ENCODE measurements at regions not wholly inside any gene's neighbourhood (a gene's known extent, or its start where the extent isn't known, plus 50 kb on each side); places are given as distances from the start of the nearest gene placed in this dataset.

DNA sequence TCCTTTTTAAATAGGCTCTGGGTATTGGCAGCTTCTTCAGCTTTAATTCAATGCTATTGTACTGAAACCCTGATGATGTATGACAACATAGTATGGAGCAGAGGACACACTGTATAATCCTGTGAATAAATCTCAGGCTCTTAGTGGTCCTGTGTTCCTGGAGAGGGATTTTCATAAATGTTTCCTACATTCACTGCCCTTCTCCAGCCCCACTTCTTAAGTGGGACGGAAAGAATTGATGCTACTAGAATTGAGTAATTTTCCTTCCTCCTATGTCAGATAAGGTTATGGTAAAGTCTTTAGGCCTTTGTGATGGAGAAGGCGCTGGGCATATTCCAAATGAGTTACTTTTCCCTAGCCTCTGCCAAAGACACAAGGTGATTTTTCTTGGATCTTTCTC is 779.4 kb downstream of the TNS3 start:
- no peaks in the 10 kb centered on the region for H3K36me3 Mint-ChIP-seq
- no peak for ATAC-seq (ENCODE audit: low read depth)

DNA sequence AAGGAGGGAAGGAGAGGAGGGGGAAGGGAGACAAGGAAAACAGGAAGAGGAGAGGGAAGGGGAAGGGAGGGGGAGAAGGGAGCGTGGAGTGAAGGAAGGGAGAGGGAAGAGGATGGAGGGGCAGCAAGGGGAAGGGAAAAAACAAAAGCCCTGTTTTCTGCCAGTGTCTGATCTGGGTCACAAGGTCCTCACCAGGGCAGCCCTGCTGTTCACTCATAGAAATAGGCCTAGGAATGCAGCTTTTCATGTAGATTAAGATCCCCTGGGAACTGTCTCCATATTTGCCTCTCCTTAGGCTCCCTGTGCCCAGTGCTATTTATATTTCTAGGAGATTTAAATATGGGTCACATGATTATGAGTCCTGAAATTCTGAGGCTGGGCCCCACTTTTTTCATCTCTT is 790.7 kb downstream of the TNS3 start:
- POLR2A ChIA-PET: no interaction called here
- no peak overlapping the region for H3K27ac Mint-ChIP-seq
- no peaks in the 10 kb centered on the region for H3K4me1 Mint-ChIP-seq
- no peaks in the 10 kb centered on the region for H3K9me3 Mint-ChIP-seq
- H3K4me3 Mint-ChIP-seq: no peak overlapping the region
- no peaks in the 10 kb centered on the region for H3K27me3 Mint-ChIP-seq
- no peaks in the 10 kb centered on the region for H3K36me3 Mint-ChIP-seq
- no peak for ATAC-seq (ENCODE audit: low read depth)
- DNase-seq: no peak

More for the DNA sequence above, 779.4 kb downstream of the TNS3 start:
- Mint-ChIP-seq H3K4me3 (no peak overlapping the region), H3K4me1 (no peaks in the 10 kb centered on the region), H3K27me3 (no peaks in the 10 kb centered on the region), H3K27ac (no peak overlapping the region), H3K9me3 (peaks cover 2% of the 10 kb centered on the region)
- POLR2A ChIA-PET: no interaction called here
- DNase-seq: no peak

DNA sequence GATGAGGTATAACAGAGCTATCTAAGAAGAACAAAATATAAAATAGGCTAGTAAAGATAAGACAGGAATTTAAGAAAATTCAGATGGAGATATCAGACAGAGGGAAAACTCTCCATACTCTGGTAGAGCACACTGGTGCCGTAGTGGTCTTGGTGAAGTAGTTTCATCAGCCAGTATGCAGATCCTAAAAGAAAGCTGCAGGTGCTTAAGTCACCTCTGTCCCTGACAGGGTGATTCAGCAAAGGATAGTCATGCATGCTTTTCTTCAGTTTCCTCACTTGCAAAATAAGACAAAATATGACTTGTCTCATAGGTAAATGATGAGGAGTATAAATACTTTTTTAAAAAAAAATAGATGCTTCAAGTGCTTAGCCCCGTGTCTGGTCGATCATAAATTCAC is 794.9 kb downstream of the TNS3 start:
- Mint-ChIP-seq H3K36me3 (no peaks in the 10 kb centered on the region), H3K27ac (no peak overlapping the region), H3K27me3 (no peaks in the 10 kb centered on the region), H3K4me3 (no peak overlapping the region), H3K4me1 (no peaks in the 10 kb centered on the region), H3K9me3 (no peaks in the 10 kb centered on the region)
- no peak for ATAC-seq (ENCODE audit: low read depth)
- POLR2A ChIA-PET: no interaction called here
- DNase-seq: no peak

DNA sequence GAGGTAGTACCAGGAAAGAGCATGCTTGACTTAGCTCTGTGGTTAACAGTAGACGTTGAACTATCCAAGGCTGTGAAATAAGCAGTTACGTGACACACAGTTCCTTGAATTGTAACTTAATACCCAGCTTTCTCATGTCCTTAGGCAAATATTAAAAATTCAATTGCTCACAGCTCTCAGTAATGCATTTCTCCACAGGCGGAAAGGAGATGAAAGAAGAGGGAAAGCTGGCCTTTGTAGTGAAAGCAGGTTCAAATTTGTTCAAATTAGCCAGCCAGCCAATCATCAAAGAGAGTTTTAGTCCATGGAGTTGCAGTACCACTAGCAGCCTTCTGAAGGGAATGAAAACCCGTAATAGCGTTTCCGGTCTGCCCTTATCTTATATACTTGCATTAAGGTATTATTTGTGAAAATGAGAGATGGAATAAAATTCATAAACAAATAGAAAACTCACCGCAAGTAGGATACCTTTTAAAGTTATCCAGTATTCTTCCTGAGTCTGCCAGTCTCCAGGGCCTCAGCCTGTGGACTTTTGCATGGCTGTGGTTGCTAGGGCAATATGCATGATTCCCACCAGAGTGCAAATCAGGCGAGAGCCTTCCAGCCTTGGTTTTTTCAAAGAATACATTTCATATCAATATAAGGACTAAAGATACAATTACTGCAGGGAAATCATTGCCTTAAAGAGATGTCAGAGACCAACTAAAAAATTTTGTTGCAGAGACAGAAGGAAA is 795.5 kb downstream of the TNS3 start:
- Mint-ChIP-seq H3K27ac (no peak overlapping the region), H3K9me3 (no peaks in the 10 kb centered on the region), H3K36me3 (no peaks in the 10 kb centered on the region), H3K27me3 (no peaks in the 10 kb centered on the region), H3K4me3 (no peak overlapping the region), H3K4me1 (no peaks in the 10 kb centered on the region)
- POLR2A ChIA-PET: no interaction called here
- ATAC-seq (ENCODE audit: low read depth) (no peak), DNase-seq (no peak)

DNA sequence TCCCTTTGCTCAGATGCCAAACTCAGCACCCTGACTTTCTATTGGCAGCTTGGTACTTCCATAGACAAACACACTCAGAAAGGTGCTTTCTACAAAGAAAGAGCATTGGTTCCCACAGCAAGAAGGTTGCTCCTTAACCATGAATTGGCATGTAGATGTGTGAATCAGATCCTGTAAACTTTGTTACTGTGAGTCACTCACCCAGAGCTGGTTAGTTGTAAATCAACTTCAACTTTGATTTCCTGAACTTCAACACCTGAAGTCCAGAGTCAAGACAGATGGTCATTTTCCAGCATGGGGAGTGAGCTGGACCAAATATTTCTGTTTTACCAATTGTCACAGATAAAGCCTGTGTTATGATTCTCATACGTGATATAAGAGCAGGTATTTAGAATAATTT is 797.2 kb downstream of the TNS3 start:
- H3K9me3 Mint-ChIP-seq: no peaks in the 10 kb centered on the region
- no peak for DNase-seq
- H3K27ac Mint-ChIP-seq: no peak overlapping the region
- no peaks in the 10 kb centered on the region for H3K27me3 Mint-ChIP-seq
- H3K4me1 Mint-ChIP-seq: no peaks in the 10 kb centered on the region
- no peak for ATAC-seq (ENCODE audit: low read depth)
- H3K4me3 Mint-ChIP-seq: no peak overlapping the region
- POLR2A ChIA-PET: no interaction called here
- no peaks in the 10 kb centered on the region for H3K36me3 Mint-ChIP-seq

DNA sequence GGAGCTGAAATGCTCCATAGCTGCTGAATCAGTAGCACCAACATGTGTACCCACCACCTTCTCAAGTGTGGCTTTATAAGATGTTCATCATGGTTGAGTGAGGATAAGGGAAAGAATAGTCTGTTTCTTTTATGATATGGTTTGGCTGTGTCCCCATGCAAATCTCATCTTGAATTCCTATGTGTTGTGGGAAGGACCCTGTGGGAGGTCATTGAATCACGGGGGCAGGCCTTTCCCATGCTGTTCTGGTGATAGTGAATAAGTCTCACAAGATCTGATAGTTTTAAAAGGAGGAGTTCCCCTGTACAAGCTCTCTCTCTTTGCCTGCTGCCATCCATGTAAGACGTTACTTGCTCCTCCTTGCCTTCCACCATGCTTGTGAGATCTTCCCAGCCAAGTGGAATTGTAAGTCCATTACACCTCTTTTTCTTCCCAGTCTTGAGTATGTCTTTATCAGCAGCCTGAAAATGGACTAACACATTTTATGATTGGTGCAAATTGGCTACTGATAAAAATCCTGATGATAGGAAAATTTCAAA is 799.9 kb downstream of the TNS3 start:
- Mint-ChIP-seq H3K36me3 (no peaks in the 10 kb centered on the region), H3K27me3 (no peaks in the 10 kb centered on the region), H3K4me1 (no peaks in the 10 kb centered on the region), H3K9me3 (no peaks in the 10 kb centered on the region), H3K27ac (no peak overlapping the region), H3K4me3 (no peak overlapping the region)
- POLR2A ChIA-PET: no interaction called here
- ATAC-seq (ENCODE audit: low read depth) (no peak), DNase-seq (no peak)

DNA sequence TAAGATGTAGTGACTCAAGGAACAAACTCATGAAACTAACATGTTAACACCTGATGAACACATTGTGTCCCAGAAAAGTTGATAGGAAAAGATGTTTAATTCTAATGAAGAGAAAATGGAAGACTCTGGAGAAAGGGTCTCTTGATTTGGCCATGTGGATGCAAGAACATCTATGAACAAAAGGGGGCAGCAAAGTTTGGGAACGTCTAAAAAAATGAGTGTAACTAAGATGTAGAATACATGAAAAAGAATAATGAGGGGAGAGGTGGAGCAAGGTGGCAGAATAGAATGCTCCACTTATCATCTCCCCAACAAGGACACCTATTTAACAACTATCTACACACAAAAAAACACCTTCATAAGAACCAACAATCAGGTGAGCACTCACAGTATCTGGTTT is 805.1 kb downstream of the TNS3 start:
- no peaks in the 10 kb centered on the region for H3K36me3 Mint-ChIP-seq
- POLR2A ChIA-PET: no interaction called here
- no peak for DNase-seq
- no peak for ATAC-seq (ENCODE audit: low read depth)
- H3K27me3 Mint-ChIP-seq: no peaks in the 10 kb centered on the region
- no peak overlapping the region for H3K4me3 Mint-ChIP-seq
- no peak overlapping the region for H3K27ac Mint-ChIP-seq
- H3K4me1 Mint-ChIP-seq: no peaks in the 10 kb centered on the region
- H3K9me3 Mint-ChIP-seq: no peaks in the 10 kb centered on the region

DNA sequence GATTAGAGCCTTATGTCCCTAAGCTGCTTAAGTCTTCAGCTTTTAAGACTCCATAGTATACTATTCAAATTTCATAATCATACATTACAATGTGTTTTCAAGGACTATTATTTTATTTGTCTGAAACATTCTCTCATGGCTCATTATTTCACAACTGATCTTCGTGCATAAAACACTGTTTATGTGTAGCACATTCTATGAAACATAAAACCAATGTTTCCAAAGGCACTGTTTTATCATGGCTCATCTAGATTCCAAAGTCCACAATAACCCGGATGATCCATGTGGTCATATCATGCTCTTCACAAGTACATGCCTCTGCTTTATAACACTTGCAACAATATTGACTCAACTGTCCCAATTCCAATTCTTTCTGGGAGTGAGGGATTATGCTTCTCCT is 806.1 kb downstream of the TNS3 start:
- H3K9me3 Mint-ChIP-seq: no peaks in the 10 kb centered on the region
- H3K4me1 Mint-ChIP-seq: no peaks in the 10 kb centered on the region
- no peak overlapping the region for H3K4me3 Mint-ChIP-seq
- H3K27me3 Mint-ChIP-seq: no peaks in the 10 kb centered on the region
- ATAC-seq (ENCODE audit: low read depth) (no peak), DNase-seq (no peak)
- no peaks in the 10 kb centered on the region for H3K36me3 Mint-ChIP-seq
- H3K27ac Mint-ChIP-seq: no peak overlapping the region
- POLR2A ChIA-PET: no interaction called here

DNA sequence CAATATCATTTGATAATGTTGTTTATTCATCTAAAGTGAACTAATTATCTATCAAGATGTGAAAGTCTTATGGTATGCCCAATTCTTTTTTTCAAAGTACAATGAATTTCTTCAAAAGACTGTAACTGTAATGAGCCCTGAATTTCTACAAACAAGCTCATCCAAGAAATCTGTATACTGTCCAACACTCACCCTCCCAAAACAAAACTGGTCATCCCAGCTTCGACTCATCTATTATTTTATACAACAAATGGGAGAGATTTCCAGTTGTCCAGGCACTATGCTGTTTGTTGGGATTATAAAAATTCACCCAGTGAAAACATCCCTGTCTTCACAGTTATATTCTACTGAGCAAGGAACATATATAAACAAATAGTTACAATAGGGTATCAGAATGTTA is 806.9 kb downstream of the TNS3 start:
- Mint-ChIP-seq H3K4me1 (no peaks in the 10 kb centered on the region), H3K36me3 (no peaks in the 10 kb centered on the region), H3K27me3 (no peaks in the 10 kb centered on the region), H3K9me3 (no peaks in the 10 kb centered on the region), H3K4me3 (no peak overlapping the region), H3K27ac (no peak overlapping the region)
- ATAC-seq (ENCODE audit: low read depth) (no peak), DNase-seq (no peak)
- POLR2A ChIA-PET: no interaction called here

DNA sequence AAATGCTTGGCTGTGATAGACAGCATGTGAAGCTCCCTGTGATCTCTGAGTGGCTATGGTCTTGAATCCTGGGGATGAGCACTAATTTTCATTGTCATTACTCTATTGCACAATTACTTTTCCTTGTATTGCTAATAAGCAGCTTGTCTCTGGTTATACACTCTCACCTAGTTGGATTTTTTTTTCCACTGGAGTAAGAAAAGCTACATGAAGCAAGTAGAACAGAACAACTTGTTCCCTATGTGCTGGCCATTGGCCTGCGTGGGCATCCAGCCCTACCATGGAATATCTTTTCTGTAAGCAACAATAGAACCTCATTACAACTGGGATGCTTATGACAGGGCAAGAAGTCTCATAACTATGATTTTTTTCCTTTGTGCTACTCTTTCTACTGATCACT is 807.4 kb downstream of the TNS3 start:
- POLR2A ChIA-PET: no interaction called here
- ATAC-seq (ENCODE audit: low read depth) (no peak), DNase-seq (no peak)
- Mint-ChIP-seq H3K36me3 (no peaks in the 10 kb centered on the region), H3K4me1 (no peaks in the 10 kb centered on the region), H3K4me3 (no peak overlapping the region), H3K9me3 (no peaks in the 10 kb centered on the region), H3K27me3 (no peaks in the 10 kb centered on the region), H3K27ac (no peak overlapping the region)

DNA sequence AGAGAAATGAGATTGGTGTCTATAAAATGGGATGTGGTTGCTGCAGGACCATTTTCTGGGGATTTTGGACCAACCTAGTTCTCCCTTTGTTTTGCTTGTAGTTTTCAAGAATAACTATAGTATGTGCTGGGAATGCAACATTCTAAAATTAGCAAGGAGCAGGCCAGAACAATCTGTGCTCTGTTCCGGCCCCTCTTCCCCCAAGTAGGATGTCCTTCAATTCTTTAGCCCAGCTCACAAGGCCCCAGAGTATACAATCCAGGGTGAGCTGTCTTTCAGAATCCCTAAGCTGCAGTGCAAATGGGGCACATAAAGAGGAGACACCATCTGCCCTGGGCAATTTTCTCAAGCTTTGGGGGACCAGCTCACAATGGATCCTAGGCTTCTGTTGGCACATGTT is 809.1 kb downstream of the TNS3 start:
- H3K27ac Mint-ChIP-seq: no peak overlapping the region
- H3K9me3 Mint-ChIP-seq: no peaks in the 10 kb centered on the region
- POLR2A ChIA-PET: no interaction called here
- ATAC-seq (ENCODE audit: low read depth): no peak
- no peaks in the 10 kb centered on the region for H3K27me3 Mint-ChIP-seq
- H3K36me3 Mint-ChIP-seq: no peaks in the 10 kb centered on the region
- no peak for DNase-seq
- H3K4me1 Mint-ChIP-seq: no peaks in the 10 kb centered on the region
- H3K4me3 Mint-ChIP-seq: no peak overlapping the region

DNA sequence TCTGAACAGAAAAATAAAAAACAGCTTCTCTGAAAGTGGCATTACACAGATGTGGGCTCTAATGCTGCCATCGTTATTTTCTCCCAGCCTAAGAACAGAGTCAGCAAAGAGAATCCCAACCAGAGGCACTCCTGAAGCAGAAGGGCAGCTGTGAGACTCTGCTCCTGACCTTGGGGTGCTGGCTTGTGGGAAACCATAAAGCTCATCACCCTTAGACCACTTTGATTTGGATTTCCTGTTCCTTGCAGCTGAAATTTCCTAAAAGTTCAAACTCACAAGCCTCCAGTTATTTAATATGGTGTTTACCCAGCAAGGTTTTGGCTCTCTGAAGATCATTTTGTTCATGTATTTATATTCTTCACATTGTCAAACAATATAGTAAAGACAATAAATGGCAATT is 814.8 kb downstream of the TNS3 start:
- Mint-ChIP-seq H3K4me3 (no peak overlapping the region), H3K4me1 (no peaks in the 10 kb centered on the region), H3K9me3 (peaks cover 2% of the 10 kb centered on the region), H3K27me3 (no peaks in the 10 kb centered on the region), H3K27ac (no peak overlapping the region), H3K36me3 (no peaks in the 10 kb centered on the region)
- DNase-seq: no peak
- POLR2A ChIA-PET: no interaction called here
- ATAC-seq (ENCODE audit: low read depth): no peak

DNA sequence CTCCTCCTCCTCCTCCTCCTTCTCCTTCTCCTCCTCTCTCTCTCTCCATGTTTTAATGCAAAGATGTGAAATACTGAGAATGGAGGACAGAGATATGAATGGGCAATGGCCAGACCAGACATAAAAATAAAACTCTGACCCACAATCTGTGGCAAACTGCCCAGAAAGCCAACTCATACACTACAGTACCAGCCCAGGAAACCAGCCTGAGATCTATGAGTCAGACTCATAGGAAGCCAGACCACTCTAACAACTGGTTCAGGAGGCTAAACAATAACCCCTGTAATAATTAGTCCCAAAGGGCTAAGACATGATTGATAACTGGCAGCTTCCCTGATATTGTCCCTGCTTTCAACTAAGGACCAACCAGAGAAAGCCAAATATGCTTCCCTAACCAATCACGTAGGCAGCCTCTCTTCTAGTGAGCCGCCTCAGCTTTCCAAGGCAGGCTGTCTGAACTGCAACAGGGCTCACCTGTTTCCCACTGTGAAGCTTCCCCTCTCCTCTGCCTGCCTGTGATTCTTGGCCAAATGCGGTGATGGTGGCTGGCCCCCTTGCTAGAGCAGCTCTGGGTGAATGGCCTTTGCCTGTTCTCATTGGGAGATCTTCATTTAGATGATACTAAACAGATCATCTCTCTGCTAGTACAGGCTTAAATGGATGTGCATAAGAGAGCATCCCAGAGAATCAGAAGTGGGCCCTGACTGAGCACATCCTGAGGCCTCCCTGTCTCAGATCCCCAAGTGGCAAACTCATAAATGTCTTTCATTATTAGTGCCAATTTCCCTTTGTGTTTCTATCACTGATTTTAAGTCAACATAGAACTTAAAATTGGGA is 817.6 kb downstream of the TNS3 start:
- H3K9me3 Mint-ChIP-seq: peaks cover 2% of the 10 kb centered on the region
- H3K4me1 Mint-ChIP-seq: no peaks in the 10 kb centered on the region
- H3K36me3 Mint-ChIP-seq: no peaks in the 10 kb centered on the region
- ATAC-seq (ENCODE audit: low read depth): no peak
- H3K27me3 Mint-ChIP-seq: no peaks in the 10 kb centered on the region
- H3K4me3 Mint-ChIP-seq: no peak overlapping the region
- POLR2A ChIA-PET: no interaction called here
- H3K27ac Mint-ChIP-seq: no peak overlapping the region
- no peak for DNase-seq

DNA sequence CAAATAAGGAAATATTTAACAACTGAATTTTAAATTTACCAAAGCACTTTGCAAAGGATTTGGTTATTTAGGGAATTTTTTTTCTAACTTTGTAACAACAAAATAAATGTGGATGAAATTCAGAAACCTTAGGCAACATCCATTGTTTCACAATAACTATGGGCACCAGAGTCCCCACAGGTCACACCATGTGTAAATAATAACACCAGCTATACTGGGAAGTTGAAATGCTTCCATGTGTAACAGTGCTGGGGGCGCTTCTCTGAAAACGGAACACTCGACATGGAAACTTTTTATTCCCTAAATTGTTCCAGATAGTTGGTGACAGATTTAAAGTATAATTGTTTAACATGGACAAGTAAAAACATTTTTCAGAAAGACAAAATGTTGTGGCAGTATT is 818.6 kb downstream of the TNS3 start:
- no peak overlapping the region for H3K4me3 Mint-ChIP-seq
- POLR2A ChIA-PET: no interaction called here
- DNase-seq (no peak), ATAC-seq (ENCODE audit: low read depth) (no peak)
- H3K4me1 Mint-ChIP-seq: no peaks in the 10 kb centered on the region
- H3K27me3 Mint-ChIP-seq: no peaks in the 10 kb centered on the region
- H3K36me3 Mint-ChIP-seq: no peaks in the 10 kb centered on the region
- no peak overlapping the region for H3K27ac Mint-ChIP-seq
- peaks cover 2% of the 10 kb centered on the region for H3K9me3 Mint-ChIP-seq
